ENCODE measurements at regions not wholly inside any gene's neighbourhood (a gene's known extent, or its start where the extent isn't known, plus 50 kb on each side); places are given as distances from the start of the nearest gene placed in this dataset.

DNA sequence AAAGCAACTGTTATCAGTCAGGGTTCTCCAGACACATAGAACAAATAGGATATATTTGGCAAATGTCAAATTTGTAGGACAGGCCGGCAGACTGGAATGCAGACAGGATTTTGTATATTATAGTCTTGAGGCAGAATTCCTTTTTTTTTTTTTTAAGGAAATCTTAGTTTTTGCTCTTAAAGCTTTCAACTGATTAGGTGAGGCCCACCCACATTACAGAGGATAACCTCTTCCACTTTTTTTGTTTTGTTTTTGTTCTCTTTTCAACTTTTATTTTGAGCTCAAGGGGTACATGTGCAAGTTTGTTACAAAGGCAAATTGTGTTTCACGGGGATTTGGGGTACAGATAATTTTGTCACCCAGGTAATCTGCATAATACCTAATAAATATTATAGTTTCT lies 350.2 kb upstream of the CHAC2 start:
- Histone ChIP-seq H3K36me3 (ENCODE audit: control insufficient read depth, low read depth, low read length) (no peaks in the 10 kb centered on the region), H3K27ac (ENCODE audit: low read length) (no peak overlapping the region)

DNA sequence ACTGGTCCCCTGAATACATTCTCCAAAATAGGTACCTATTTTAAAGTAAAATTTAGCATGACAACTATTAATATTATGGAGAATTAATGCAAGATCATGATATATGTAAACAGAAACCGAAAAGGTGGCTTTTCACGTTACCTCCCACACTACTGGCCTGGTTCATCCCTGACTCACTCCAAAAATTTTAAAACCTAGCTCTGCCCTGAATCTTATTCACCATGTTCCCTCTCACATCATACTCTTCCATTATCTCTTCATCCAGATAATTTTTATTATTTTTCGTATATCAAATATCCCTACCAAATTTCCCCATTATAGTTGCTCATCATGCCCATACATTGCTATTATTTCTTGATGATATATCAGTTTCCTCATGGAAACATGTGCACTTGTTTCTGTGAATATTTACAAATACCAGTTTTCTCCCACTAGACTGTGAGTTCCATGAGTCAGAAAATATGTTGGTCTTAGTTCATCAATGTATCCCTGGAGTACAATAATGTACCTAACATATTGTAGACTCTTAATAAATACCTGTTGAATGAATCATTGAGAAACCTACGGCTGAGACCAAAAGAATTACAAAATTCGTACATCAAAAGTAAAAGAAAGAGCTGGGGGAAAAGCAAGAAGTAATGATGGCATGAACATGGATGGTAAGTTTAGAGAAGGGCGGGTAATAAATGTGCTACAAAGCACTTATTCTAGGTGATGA lies 360.1 kb upstream of the CHAC2 start:
- H3K4me3 ChIP-seq (ENCODE audit: low read length), result no peak overlapping the region
- H3K36me3 ChIP-seq (ENCODE audit: control insufficient read depth, low read depth, low read length), result no peaks in the 10 kb centered on the region
- no peaks in the 10 kb centered on the region for H3K9me3 ChIP-seq (ENCODE audit: control insufficient read depth, low read depth, low read length)
- H3K27me3 ChIP-seq (ENCODE audit: control insufficient read depth, insufficient read depth, low read length), result no peaks in the 10 kb centered on the region
- H3K27ac ChIP-seq (ENCODE audit: low read length), result no peak overlapping the region
- no peaks in the 10 kb centered on the region for H3K4me1 ChIP-seq (ENCODE audit: control insufficient read depth, low read depth, low read length)
- no peak overlapping the region for H3K9ac ChIP-seq (ENCODE audit: low read length)

More for the DNA sequence above, 350.2 kb upstream of the CHAC2 start:
- Histone ChIP-seq H3K4me1 (ENCODE audit: control insufficient read depth, low read depth, low read length) (no peaks in the 10 kb centered on the region), H3K4me3 (ENCODE audit: low read length) (no peak overlapping the region), H3K9me3 (ENCODE audit: control insufficient read depth, low read depth, low read length) (no peaks in the 10 kb centered on the region), H3K27me3 (ENCODE audit: control insufficient read depth, insufficient read depth, low read length) (no peaks in the 10 kb centered on the region), H3K9ac (ENCODE audit: low read length) (no peak overlapping the region)

DNA sequence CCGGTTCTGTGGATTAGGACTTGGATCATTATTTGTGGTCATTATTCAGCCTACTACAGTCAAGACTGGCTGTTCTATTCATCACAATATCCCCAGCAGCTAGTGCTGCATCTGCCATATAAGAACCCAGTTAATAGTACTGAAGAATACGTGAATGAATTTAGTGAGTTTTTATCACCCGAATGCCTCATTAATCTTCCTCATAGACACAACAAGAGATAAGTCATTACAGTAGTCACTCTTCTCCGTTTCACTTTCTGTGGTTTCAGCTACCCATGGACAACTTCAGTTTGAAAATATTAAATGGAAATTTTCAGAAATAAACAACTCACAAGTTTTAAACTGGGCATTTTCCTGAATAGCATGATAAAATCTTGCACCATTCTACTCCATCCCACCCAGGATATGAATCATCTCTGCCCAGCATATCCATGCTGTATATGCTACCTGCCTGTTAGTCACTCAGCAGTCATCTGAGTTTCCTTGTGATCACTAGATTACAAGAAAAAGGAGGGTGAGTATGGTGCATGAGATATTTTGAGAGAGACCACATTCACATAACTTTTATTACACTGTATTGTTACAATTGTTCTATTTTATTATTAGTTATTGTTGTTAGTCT lies 363.7 kb upstream of the CHAC2 start:
- Histone ChIP-seq H3K4me1 (ENCODE audit: control insufficient read depth, low read depth, low read length) (no peaks in the 10 kb centered on the region), H3K36me3 (ENCODE audit: control insufficient read depth, low read depth, low read length) (no peaks in the 10 kb centered on the region), H3K27me3 (ENCODE audit: control insufficient read depth, insufficient read depth, low read length) (no peaks in the 10 kb centered on the region), H3K27ac (ENCODE audit: low read length) (no peak overlapping the region), H3K4me3 (ENCODE audit: low read length) (no peak overlapping the region), H3K9me3 (ENCODE audit: control insufficient read depth, low read depth, low read length) (no peaks in the 10 kb centered on the region), H3K9ac (ENCODE audit: low read length) (no peak overlapping the region)

DNA sequence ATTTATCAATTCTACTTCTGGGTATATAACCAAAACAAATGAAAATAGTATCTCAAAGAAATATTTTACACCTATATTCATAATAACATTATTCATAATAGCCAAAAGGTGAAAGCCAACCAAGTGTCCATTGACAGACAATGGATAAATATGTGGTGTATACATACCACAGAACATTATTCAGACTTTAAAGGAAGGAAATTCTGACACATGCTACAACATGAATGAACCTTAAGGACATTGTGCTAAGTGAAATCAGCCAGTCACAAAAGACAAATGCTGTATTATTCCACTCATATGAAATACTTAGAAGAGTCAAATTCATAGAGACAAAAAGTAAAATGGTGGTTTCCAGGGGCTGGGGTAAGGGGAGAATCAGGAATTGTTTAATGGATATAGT lies 370.5 kb upstream of the CHAC2 start:
- Histone ChIP-seq H3K27me3 (ENCODE audit: control insufficient read depth, insufficient read depth, low read length) (no peaks in the 10 kb centered on the region), H3K9me3 (ENCODE audit: control insufficient read depth, low read depth, low read length) (no peaks in the 10 kb centered on the region), H3K27ac (ENCODE audit: low read length) (no peak overlapping the region), H3K9ac (ENCODE audit: low read length) (no peak overlapping the region), H3K36me3 (ENCODE audit: control insufficient read depth, low read depth, low read length) (no peaks in the 10 kb centered on the region), H3K4me3 (ENCODE audit: low read length) (no peak overlapping the region), H3K4me1 (ENCODE audit: control insufficient read depth, low read depth, low read length) (no peaks in the 10 kb centered on the region)

DNA sequence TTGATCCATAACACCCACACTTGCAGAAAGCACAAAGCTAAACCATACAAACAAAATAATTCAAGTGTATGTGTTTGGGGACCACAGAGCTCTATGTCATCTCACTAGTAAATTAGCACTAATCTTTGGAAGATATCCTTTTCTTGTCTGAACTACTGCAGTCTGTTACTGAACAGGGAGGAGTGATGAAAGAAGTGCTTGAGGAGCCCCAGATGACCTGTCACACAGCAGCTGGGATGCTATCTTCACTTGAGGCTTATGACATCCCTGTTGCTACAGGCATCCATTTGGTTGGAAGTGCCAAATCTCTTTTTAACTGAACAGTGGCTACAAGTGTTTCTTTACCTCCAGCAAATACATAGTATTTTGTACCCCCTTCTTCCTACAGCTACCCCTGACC lies 386.3 kb upstream of the CHAC2 start:
- H3K4me1 ChIP-seq (ENCODE audit: control insufficient read depth, low read depth, low read length), result no peaks in the 10 kb centered on the region

DNA sequence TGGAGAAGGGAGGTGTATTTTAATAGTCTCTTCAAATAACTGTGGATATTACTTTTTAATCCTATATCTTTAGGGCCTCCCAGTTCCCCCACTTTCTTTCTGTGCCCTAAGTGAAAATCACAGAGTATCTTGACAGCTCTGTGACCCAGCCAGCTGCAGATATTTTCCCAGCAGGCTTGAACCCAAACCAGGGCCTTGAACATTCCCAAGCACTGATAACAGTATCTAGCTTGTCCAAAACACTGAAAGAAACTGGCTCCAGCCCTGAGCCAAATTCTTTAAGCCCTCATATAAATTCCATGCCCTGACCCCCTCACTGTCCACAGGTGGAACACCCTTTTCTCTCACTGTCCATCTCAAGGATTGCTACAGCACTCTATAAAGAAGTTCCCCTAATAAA lies 388.1 kb upstream of the CHAC2 start:
- Histone ChIP-seq H3K36me3 (ENCODE audit: control insufficient read depth, low read depth, low read length) (no peaks in the 10 kb centered on the region), H3K9ac (ENCODE audit: low read length) (no peak overlapping the region), H3K27ac (ENCODE audit: low read length) (no peak overlapping the region), H3K9me3 (ENCODE audit: control insufficient read depth, low read depth, low read length) (peaks cover 4% of the 10 kb centered on the region), H3K4me1 (ENCODE audit: control insufficient read depth, low read depth, low read length) (no peaks in the 10 kb centered on the region), H3K27me3 (ENCODE audit: control insufficient read depth, insufficient read depth, low read length) (no peaks in the 10 kb centered on the region), H3K4me3 (ENCODE audit: low read length) (no peak overlapping the region)

More for the DNA sequence above, 386.3 kb upstream of the CHAC2 start:
- Histone ChIP-seq H3K4me3 (ENCODE audit: low read length) (no peak overlapping the region), H3K27me3 (ENCODE audit: control insufficient read depth, insufficient read depth, low read length) (no peaks in the 10 kb centered on the region), H3K27ac (ENCODE audit: low read length) (no peak overlapping the region), H3K9ac (ENCODE audit: low read length) (no peak overlapping the region), H3K36me3 (ENCODE audit: control insufficient read depth, low read depth, low read length) (no peaks in the 10 kb centered on the region), H3K9me3 (ENCODE audit: control insufficient read depth, low read depth, low read length) (no peaks in the 10 kb centered on the region)

DNA sequence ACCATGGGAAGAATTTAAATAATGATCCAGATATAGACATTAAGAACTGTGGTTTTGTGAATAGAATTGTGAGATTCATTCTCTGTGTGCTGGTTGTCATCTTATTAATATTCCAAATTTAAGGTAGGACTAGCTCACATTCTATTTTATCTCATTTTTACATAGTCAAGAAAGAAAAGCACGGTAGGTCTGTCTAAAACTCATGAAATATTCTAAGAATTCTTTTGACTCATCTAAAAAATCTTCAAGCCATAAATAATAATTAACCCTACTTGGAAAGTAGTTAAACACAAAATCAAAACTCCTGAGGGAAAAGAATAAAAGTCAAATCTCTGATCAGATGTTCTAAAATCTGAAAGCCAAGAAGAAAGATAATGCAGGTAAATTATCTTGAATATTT lies 388.8 kb upstream of the CHAC2 start:
- Histone ChIP-seq H3K4me1 (ENCODE audit: control insufficient read depth, low read depth, low read length) (no peaks in the 10 kb centered on the region), H3K9ac (ENCODE audit: low read length) (no peak overlapping the region), H3K27me3 (ENCODE audit: control insufficient read depth, insufficient read depth, low read length) (no peaks in the 10 kb centered on the region), H3K27ac (ENCODE audit: low read length) (no peak overlapping the region), H3K4me3 (ENCODE audit: low read length) (no peak overlapping the region), H3K36me3 (ENCODE audit: control insufficient read depth, low read depth, low read length) (no peaks in the 10 kb centered on the region), H3K9me3 (ENCODE audit: control insufficient read depth, low read depth, low read length) (peaks cover 4% of the 10 kb centered on the region)

DNA sequence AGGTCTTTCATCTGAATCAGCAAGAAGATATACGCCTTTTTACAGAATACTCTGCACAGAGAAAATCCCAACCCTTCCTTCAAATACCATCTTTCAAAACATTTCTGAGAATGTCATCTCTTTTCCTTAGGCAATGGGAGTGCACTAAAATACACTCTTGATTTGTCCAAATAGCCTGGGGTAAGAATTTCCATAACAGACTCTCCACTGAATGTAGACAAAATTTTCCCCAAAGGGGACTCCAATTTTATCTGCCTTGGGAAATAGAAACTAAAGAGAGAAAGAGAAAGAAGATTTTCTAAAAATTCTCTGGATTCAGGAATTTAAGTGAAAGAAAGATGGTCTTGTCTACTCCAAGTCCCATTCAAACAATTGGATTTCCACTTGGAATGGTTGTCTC lies 394.5 kb upstream of the CHAC2 start:
- no peaks in the 10 kb centered on the region for H3K4me1 ChIP-seq (ENCODE audit: control insufficient read depth, low read depth, low read length)
- H3K4me3 ChIP-seq (ENCODE audit: low read length), result no peak overlapping the region
- no peak overlapping the region for H3K9ac ChIP-seq (ENCODE audit: low read length)
- no peaks in the 10 kb centered on the region for H3K36me3 ChIP-seq (ENCODE audit: control insufficient read depth, low read depth, low read length)
- peaks cover 4% of the 10 kb centered on the region for H3K9me3 ChIP-seq (ENCODE audit: control insufficient read depth, low read depth, low read length)
- H3K27me3 ChIP-seq (ENCODE audit: control insufficient read depth, insufficient read depth, low read length), result no peaks in the 10 kb centered on the region
- H3K27ac ChIP-seq (ENCODE audit: low read length), result no peak overlapping the region

DNA sequence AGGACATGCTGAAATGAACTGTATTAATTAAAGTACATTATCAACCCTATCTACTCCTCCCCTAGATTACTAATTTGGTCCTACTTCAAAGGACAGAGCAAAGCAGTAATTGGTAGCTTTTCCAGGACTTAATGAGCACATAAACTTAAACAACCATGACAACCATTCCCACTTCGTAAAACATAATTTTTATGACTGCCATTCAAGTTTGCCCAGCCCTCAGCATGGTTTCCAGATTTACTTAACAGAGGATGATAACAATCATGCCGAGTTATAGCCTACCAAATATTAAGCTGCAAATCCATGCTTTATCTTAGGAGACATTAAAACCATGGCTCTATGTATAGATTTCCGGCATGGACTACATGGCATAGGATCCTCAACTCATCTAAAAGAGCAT lies 401.1 kb upstream of the CHAC2 start:
- Histone ChIP-seq H3K36me3 (ENCODE audit: control insufficient read depth, low read depth, low read length) (no peaks in the 10 kb centered on the region), H3K27me3 (ENCODE audit: control insufficient read depth, insufficient read depth, low read length) (no peaks in the 10 kb centered on the region), H3K4me3 (ENCODE audit: low read length) (no peak overlapping the region), H3K4me1 (ENCODE audit: control insufficient read depth, low read depth, low read length) (no peaks in the 10 kb centered on the region), H3K27ac (ENCODE audit: low read length) (no peak overlapping the region), H3K9me3 (ENCODE audit: control insufficient read depth, low read depth, low read length) (no peaks in the 10 kb centered on the region), H3K9ac (ENCODE audit: low read length) (no peak overlapping the region)

DNA sequence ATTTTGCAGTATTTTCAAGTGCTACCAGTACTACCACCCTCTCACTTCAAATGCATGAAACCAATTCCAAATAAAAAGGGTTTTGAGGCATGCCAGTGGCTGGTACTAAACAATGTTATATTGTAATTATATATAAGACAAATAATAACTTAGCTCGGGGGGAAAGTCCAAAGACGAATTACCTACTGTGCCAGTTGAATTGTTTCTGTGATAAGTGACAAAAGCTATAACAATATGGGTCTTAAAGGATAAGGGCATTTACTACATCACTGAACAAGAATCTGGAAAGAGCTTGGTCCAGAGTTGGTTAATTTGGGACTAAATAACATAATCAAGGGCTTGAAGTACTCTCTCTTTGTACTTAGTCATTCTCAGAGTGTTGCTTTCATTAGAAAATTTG lies 404.7 kb upstream of the CHAC2 start:
- Histone ChIP-seq H3K27ac (ENCODE audit: low read length) (no peak overlapping the region), H3K27me3 (ENCODE audit: control insufficient read depth, insufficient read depth, low read length) (no peaks in the 10 kb centered on the region), H3K4me3 (ENCODE audit: low read length) (no peak overlapping the region), H3K36me3 (ENCODE audit: control insufficient read depth, low read depth, low read length) (no peaks in the 10 kb centered on the region), H3K9me3 (ENCODE audit: control insufficient read depth, low read depth, low read length) (no peaks in the 10 kb centered on the region), H3K4me1 (ENCODE audit: control insufficient read depth, low read depth, low read length) (no peaks in the 10 kb centered on the region), H3K9ac (ENCODE audit: low read length) (no peak overlapping the region)

DNA sequence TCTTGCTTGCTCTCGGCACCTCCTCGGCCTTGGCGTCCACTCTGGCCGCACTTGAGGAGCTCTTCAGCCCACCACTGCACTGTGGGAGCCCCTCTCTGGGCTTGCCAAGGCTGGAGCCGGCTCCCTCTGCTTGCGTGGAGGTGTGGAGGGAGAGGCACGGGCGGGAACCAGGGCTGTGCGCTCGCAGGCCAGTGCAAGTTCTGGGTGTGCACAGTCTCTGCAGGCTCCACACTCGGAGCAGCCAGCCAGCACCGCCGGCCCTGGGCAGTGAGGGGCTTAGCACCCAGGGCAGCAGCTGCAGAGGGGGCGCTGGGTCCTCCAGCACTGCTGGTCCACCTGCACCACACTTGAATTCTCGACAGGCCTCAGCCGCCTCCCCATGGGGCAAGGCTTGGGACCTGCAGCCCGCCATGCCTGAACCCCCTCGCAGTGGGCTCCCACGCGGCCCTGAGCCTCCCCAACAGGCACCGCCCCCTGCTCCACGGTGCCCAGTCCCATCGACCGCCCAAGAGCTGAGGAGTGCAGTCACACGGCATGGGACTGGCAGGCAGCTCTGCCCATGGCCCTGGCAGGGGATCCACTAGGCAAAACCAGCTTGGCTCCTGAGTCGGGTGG lies 411.2 kb upstream of the CHAC2 start:
- no peaks in the 10 kb centered on the region for H3K9me3 ChIP-seq (ENCODE audit: control insufficient read depth, low read depth, low read length)
- no peak overlapping the region for H3K9ac ChIP-seq (ENCODE audit: low read length)
- H3K4me1 ChIP-seq (ENCODE audit: control insufficient read depth, low read depth, low read length), result peaks cover 4% of the 10 kb centered on the region
- no peak overlapping the region for H3K27ac ChIP-seq (ENCODE audit: low read length)
- no peaks in the 10 kb centered on the region for H3K27me3 ChIP-seq (ENCODE audit: control insufficient read depth, insufficient read depth, low read length)
- H3K36me3 ChIP-seq (ENCODE audit: control insufficient read depth, low read depth, low read length), result no peaks in the 10 kb centered on the region
- H3K4me3 ChIP-seq (ENCODE audit: low read length), result no peak overlapping the region
